BJ (cell line): ENCODE measurements at regions not wholly inside any gene's neighbourhood (a gene's known extent, or its start where the extent isn't known, plus 50 kb on each side); places are given as distances from the start of the nearest gene placed in this dataset.

Experiments
- CTCF ChIA-PET: fragments of 350-600 bp; formaldehyde crosslinking; extraction: SDS; loops from one replicate; lab custom pipeline; 2021; ENCODE audit warnings: antibody characterized with exemption, inconsistent platforms; lab: Yijun Ruan, JAX
- POLR2A ChIA-PET: fragments of 300-600 bp; sonication (Branson Sonifier 250); formaldehyde crosslinking; extraction: SDS; loops from one replicate; lab custom pipeline; 2021; ENCODE audit warnings: antibody characterized with exemption; lab: Charles Lee
- DNase-seq: peaks from one replicate; pipeline ENCODE4 v3.0.0-alpha.2; 2011; ENCODE audit warnings: low read depth
- H3K27me3 ChIP-seq: 2 replicates; pipeline ENCODE4 v1.6.0; 2011; ENCODE audit warnings: low read length; ENCODE audit not compliant: control insufficient read depth, insufficient read depth
- H3K36me3 ChIP-seq: 2 replicates; pipeline ENCODE4 v1.5.1; 2011; ENCODE audit warnings: low read length; ENCODE audit not compliant: control insufficient read depth, insufficient read depth
- H3K4me3 ChIP-seq: 2 replicates; pipeline ENCODE4 v1.5.1; 2011; ENCODE audit warnings: low read depth, mild to moderate bottlenecking, control low read depth, low read length
- TF ChIP-seq, protein P1 (sequence below): IDR thresholded peaks from 2 replicates; pipeline ENCODE4 v1.5.1; 2011; ENCODE audit warnings: low read depth, mild to moderate bottlenecking, control low read depth, inconsistent platforms, low read length, moderate library complexity; ENCODE audit not compliant: insufficient read depth

DNA sequence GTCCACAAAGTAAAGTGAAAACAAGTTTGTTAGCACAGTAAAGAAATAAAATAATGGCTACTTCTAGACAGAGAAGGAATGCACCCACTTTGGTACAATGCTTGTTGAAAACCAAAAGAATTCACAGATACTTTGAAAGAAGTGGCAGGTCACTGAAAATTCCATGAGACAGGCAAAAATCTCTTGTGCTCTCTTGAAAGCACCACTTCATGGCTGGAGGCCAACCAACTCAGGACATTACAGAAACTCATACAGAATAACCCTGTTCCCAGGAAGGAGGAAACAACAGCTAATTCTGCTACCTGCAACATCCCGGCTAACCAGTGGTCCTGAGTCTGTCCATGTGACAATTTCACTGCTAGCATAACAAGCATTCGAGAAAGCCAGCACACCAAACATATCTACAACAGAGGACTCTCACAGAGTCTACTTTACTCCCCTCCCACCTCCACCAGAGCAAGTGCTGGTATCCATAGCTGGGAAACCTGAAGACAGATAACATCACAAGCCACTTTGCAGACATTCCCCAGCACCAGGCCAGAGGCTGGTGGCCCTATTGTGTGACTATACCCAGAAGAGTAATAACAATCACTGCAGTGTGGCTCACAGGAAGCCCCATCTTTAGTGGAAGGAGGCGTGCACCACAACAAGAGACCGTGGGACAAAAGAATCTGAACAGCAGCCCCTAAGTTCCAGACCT is 255.3 kb upstream of the SLITRK3 start:
- Histone ChIP-seq H3K36me3 (no peaks in the 10 kb centered on the region), H3K4me3 (no peak overlapping the region), H3K27me3 (no peaks in the 10 kb centered on the region)
- TF ChIP-seq, protein P1, sequence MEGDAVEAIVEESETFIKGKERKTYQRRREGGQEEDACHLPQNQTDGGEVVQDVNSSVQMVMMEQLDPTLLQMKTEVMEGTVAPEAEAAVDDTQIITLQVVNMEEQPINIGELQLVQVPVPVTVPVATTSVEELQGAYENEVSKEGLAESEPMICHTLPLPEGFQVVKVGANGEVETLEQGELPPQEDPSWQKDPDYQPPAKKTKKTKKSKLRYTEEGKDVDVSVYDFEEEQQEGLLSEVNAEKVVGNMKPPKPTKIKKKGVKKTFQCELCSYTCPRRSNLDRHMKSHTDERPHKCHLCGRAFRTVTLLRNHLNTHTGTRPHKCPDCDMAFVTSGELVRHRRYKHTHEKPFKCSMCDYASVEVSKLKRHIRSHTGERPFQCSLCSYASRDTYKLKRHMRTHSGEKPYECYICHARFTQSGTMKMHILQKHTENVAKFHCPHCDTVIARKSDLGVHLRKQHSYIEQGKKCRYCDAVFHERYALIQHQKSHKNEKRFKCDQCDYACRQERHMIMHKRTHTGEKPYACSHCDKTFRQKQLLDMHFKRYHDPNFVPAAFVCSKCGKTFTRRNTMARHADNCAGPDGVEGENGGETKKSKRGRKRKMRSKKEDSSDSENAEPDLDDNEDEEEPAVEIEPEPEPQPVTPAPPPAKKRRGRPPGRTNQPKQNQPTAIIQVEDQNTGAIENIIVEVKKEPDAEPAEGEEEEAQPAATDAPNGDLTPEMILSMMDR: no peak
- DNase-seq: no peak
- POLR2A ChIA-PET: no interaction called here
- CTCF ChIA-PET: no interaction called here

DNA sequence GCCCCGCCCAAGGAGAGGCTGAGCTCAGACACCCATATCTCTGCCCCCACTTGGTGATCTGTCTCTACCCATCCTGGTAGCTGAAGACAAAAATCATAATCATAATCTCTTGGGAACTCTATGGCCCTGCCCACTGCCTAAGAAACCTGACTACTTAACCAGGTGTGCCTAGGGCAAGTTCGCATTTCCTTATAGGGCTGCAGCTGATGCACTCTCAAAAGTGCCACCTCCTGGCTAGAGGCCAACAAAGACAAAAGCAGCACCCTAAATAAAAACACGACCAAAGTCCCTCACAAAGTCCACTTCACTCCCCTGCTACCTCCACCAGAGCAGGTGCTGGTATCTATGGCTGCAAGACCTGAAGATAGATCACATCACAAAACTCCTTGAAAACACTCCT is 250.4 kb upstream of the SLITRK3 start:
- no peaks in the 10 kb centered on the region for H3K27me3 ChIP-seq
- POLR2A ChIA-PET: no interaction called here
- TF ChIP-seq, protein P1: no peak
- DNase-seq: no peak
- no peak overlapping the region for H3K4me3 ChIP-seq
- no peaks in the 10 kb centered on the region for H3K36me3 ChIP-seq
- CTCF ChIA-PET: interaction anchor here (1.1 kb wide), 1 partner anchor 15 kb away, joined by 3 read pairs; no protein-coding TSS in a partner anchor

DNA sequence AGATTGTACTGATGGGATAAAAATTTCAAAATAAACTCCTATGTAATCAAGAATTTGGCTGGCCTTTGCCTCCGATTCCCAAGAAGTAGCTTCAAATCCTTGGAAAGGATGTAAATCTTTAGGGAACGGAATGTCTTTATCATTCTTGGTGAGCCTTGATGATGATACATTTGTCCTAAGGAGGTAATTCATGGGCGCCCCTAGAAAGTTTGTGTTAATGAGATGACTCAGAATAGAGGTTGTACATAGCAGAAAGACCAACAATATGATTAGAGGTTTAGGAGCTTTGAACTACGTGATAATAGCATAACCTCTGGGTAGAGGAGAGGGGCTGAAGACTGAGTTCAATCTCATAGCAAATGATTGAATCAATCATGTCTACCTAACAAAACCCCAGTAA is 248.6 kb upstream of the SLITRK3 start:
- no peak for DNase-seq
- TF ChIP-seq, protein P1: no peak
- H3K36me3 ChIP-seq: no peaks in the 10 kb centered on the region
- H3K27me3 ChIP-seq: no peaks in the 10 kb centered on the region
- no peak overlapping the region for H3K4me3 ChIP-seq
- ChIA-PET POLR2A (no interaction called here), CTCF (no interaction called here)

DNA sequence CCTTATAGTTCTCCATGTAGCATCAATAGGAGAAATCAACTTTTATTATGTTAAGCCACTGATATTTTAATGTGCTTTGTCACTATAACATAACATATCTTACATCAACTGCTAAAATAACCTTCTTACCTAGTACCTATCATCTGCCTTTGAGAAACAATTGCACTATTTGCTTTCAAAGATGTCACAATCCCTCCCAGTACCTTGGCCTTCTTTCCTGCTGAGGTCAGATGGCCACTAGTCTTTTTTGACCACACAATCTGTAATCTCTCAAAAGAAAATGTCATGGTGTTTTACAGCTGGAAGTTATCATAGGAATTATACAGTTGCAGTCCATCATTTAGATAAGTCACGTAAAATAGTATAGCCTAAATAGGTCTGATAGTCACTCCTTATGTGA is 247.5 kb upstream of the SLITRK3 start:
- DNase-seq: no peak
- Histone ChIP-seq H3K27me3 (no peaks in the 10 kb centered on the region), H3K4me3 (no peak overlapping the region), H3K36me3 (no peaks in the 10 kb centered on the region)
- POLR2A ChIA-PET: no interaction called here
- TF ChIP-seq, protein P1: no peak
- CTCF ChIA-PET: no interaction called here

DNA sequence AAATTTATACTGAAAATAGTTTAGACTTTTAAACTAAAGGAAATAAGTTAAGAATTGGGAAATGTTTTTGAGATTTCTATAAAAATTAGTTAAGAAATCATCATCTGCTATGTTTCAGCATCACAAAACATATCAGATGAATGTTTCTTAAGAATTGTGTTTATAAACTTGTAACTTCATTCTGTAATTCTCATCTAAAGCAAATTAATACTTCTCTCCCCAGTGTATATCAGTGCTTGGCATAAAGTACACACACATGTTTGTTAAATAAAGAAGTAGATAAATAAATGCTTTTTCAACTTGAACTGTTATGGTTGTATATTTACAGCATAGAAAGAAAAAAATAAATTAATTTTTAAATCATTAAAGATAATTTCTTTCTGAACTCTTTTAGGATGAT is 245.9 kb upstream of the SLITRK3 start:
- no peaks in the 10 kb centered on the region for H3K27me3 ChIP-seq
- no peak for DNase-seq
- no peak overlapping the region for H3K4me3 ChIP-seq
- CTCF ChIA-PET: no interaction called here
- H3K36me3 ChIP-seq: no peaks in the 10 kb centered on the region
- POLR2A ChIA-PET: no interaction called here
- TF ChIP-seq, protein P1: no peak
